AG04450 (cell line): ENCODE measurements at regions not wholly inside any gene's neighbourhood (a gene's known extent, or its start where the extent isn't known, plus 50 kb on each side); places are given as distances from the start of the nearest gene placed in this dataset.

Source experiments
- CTCF ChIA-PET: fragments of 300-600, 350-600 bp; formaldehyde crosslinking; extraction: SDS; loops from one replicate; lab custom pipeline; 2022; ENCODE audit warnings: antibody characterized with exemption, inconsistent platforms; lab: Charles Lee
- POLR2A ChIA-PET: fragments of 350-600 bp; formaldehyde crosslinking; extraction: SDS; loops from one replicate; lab custom pipeline; 2021; ENCODE audit warnings: antibody characterized with exemption, inconsistent platforms; lab: Yijun Ruan, JAX
- DNase-seq: peaks from one replicate; pipeline ENCODE4 v3.0.0-alpha.2; 2011; ENCODE audit warnings: low read depth, low spot score
- H3K27ac ChIP-seq: one replicate; pipeline ENCODE4 v1.5.1; 2012; ENCODE audit warnings: low read depth, low read length, control low read depth
- H3K27me3 ChIP-seq: one replicate; pipeline ENCODE4 v1.6.0; 2012; ENCODE audit warnings: low read length; ENCODE audit not compliant: control insufficient read depth, insufficient read depth
- H3K4me3 ChIP-seq: 2 replicates; pipeline ENCODE4 v1.5.1; 2011; ENCODE audit warnings: mild to moderate bottlenecking, low read depth, low read length, control low read depth
- H3K9me3 ChIP-seq: 2 replicates; pipeline ENCODE4 v1.5.1; 2012; ENCODE audit warnings: low read length; ENCODE audit not compliant: control insufficient read depth, insufficient read depth
- CTCF ChIP-seq: IDR thresholded peaks from 2 replicates; pipeline ENCODE4 v1.5.1; 2011; ENCODE audit warnings: low read depth, low read length, control low read depth, inconsistent platforms

- ChIA-PET POLR2A (no interaction called here), CTCF (no interaction called here)
- peaks cover 11% of the 10 kb centered on the region for H3K9me3 ChIP-seq
- H3K27ac ChIP-seq: no peak overlapping the region
- H3K4me3 ChIP-seq: no peak overlapping the region
- no peaks in the 10 kb centered on the region for H3K27me3 ChIP-seq
- DNase-seq: no peak
- TF ChIP-seq CTCF: no peak
Observed at GRCh38 chr17:52824542-52824941, 666.0 kb upstream of the CA10 start.

- Histone ChIP-seq H3K27ac (no peak overlapping the region), H3K9me3 (peaks cover 12% of the 10 kb centered on the region), H3K27me3 (no peaks in the 10 kb centered on the region), H3K4me3 (no peak overlapping the region)
- ChIA-PET POLR2A (no interaction called here), CTCF (no interaction called here)
- TF ChIP-seq CTCF: no peak
- no peak for DNase-seq
Observed at GRCh38 chr17:52823155-52823554, 664.6 kb upstream of the CA10 start.

GRCh38 chr17:52790359-52790955, 631.9 kb upstream of the CA10 start:
- ChIA-PET CTCF (no interaction called here), POLR2A (no interaction called here)
- no peak for TF ChIP-seq CTCF
- no peak for DNase-seq
- peaks cover 6% of the 10 kb centered on the region for H3K9me3 ChIP-seq
- no peaks in the 10 kb centered on the region for H3K27me3 ChIP-seq
- no peak overlapping the region for H3K4me3 ChIP-seq
- H3K27ac ChIP-seq: no peak overlapping the region

GRCh38 chr17:52789829-52790228, 631.3 kb upstream of the CA10 start:
- DNase-seq: no peak
- peaks cover 6% of the 10 kb centered on the region for H3K9me3 ChIP-seq
- H3K27ac ChIP-seq: no peak overlapping the region
- TF ChIP-seq CTCF: no peak
- POLR2A ChIA-PET: no interaction called here
- no peak overlapping the region for H3K4me3 ChIP-seq
- H3K27me3 ChIP-seq: no peaks in the 10 kb centered on the region
- CTCF ChIA-PET: no interaction called here

- no peak overlapping the region for H3K4me3 ChIP-seq
- no peak for DNase-seq
- CTCF ChIA-PET: no interaction called here
- H3K27ac ChIP-seq: no peak overlapping the region
- TF ChIP-seq CTCF: no peak
- H3K27me3 ChIP-seq: no peaks in the 10 kb centered on the region
- POLR2A ChIA-PET: no interaction called here
- peaks cover 4% of the 10 kb centered on the region; the same call in 1 of the 2 replicates for H3K9me3 ChIP-seq
Observed at GRCh38 chr17:52776234-52776633, 617.7 kb upstream of the CA10 start.
